A172 (cell line): ENCODE measurements at regions not wholly inside any gene's neighbourhood (a gene's known extent, or its start where the extent isn't known, plus 50 kb on each side); places are given as distances from the start of the nearest gene placed in this dataset.
"Not testable (repeated sequence)": the region's sequence is repeated elsewhere in the genome, so short reads cannot be mapped to it uniquely, and the experiment has no call there.

Experiments
- DNase-seq: peaks from one replicate; pipeline ENCODE4 v3.0.0-alpha.2; 2015; ENCODE audit warnings: low spot score

DNA sequence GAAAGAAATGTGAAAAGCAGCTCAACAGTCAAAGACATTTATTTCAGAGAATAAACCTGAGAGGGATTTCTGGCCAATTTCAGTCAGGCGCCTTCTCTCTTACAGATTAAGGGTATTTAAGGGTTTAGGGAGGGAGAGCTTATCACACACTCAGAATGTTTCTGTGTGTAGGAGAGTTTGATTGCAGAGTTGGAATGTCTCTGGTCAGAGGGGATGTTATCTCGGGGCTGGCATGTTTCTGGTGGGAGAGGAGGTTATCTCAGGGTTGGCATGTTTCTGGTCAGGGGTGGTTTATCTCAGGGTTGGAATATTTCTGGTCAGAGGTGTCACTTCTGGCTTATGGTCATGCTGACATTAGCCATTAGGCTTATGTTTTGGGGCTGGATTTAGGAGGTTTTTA lies 1920.5 kb upstream of the PCDH7 start:
- no peak for DNase-seq

DNA sequence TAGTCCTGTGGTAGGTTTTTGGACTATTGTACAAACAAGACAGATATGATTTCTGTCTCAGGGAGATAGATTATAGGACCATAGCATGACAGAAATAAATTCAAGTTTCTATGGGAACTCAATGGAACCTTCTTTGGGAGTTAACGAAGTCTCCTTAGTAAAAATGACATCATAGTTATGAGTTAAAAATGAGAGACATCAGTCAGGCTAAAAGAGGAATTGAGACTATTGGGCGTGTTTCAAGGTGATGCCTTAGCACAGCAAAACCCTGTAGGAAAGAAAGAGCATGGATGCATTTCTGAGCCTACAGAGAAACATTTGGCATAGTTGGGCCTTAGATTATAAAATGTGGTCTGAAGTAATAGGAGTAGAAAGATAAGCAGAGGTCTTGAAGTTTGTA lies 1909.1 kb upstream of the PCDH7 start:
- no peak for DNase-seq

DNA sequence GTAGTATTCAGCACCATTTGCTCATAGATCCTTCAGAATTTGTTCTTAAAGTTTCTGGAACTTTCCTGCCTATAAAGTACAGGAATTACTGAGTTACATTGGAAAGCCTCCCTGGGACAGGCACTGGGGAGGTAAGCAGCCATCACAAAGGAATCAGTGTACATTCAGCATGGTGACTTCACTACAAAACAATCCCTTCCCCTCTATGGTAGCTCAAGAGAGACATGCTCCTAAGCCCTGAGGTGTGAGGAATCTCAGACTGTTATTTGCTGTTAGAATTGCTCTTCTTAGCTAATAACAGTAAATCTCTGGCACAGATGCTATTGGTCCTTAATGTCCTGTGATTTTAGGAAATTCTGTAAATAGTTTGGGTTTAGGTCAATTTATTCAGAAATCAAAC lies 1898.0 kb upstream of the PCDH7 start:
- DNase-seq: no peak

DNA sequence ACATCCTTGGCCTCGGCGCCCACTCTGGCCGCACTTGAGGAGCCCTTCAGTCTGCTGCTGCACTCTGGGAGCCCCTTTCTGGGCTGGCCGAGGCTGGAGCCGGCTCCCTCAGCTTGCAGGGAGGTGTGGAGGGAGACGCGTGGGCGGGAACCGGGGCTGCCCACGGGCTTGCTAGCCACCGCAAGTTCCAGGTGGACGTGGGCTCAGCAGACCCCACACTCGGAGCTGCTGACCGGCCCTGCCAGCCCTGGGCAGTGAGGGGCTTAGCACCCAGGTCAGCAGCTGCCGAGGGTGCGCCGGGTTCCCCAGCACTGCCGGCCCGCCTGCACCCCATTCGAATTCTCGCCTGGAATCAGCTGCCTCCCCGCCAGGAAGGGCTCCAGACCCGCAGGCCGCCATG lies 1892.3 kb upstream of the PCDH7 start:
- no peak for DNase-seq

DNA sequence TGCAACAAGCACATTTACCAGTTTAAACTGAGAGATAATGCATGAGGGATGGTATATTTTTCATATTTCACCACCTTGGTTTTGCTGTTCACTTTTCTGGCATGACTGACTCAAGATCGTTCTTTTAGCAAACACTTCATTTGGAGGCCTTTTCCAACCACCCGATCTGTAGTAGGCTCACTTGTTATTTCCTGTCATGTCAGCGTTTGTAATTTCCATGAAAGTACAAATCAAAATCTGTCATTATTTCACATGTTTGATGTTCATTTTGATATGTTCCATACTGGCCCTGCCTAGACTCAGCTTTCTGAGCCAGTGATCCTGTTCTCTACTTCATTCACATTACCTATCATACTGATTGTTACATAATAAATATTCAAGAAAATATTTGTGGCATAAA lies 1888.3 kb upstream of the PCDH7 start:
- no peak for DNase-seq

DNA sequence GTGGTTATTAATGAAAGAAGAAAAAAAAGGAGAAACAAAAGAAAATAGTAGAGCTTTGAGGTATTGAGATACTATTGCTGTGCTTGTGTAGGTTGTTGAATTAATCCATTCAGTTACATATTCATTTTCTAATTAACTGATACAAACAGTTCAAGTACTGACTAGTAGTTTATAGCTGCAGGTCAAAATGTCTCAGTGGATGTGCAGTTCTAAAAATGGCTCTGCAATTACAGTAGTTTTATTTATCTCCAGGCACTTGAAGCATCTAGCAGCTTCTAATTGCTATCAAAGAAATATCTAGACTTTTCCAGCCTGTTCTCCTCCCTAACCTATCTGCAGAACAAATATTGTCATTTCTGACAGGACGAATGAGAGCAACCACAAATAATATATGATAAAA lies 1887.7 kb upstream of the PCDH7 start:
- no peak for DNase-seq

DNA sequence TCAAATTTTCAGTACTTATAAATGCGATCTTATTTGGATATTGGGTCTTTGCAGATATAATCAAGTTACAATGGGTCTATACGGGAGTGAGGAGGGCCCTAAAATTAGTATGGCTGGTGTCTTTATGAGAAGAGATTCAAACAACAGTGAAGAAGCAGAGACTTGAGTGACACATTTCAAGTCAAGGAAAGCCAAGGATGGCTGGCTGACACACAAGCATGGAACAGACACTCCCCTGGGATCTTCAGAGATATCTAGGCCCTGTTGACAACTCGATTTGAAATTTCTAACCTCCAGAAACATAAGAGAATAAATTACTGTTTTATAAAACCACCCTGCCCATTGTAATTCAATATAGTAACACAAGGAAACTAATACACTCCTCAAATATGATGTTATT lies 1886.0 kb upstream of the PCDH7 start:
- DNase-seq: no peak

DNA sequence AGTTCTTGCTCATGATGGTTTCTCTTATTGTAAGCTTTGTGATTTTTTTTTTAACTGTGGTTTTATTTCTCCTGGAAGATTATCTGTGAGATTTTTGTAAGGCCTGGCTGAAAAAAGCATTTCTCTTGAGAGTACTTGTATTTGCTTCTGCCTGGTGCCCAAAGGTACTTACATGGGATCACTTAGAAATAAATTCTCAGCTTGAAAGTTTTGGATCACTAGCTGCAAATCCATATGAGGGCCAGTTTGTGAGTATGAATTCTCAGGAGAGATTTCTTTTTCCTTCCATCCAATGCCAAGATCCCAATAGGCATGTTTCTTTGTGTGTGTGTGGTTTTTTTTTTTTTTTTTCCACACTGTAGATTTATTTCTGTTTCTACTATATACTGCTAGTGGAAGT lies 1884.7 kb upstream of the PCDH7 start:
- DNase-seq: no peak

DNA sequence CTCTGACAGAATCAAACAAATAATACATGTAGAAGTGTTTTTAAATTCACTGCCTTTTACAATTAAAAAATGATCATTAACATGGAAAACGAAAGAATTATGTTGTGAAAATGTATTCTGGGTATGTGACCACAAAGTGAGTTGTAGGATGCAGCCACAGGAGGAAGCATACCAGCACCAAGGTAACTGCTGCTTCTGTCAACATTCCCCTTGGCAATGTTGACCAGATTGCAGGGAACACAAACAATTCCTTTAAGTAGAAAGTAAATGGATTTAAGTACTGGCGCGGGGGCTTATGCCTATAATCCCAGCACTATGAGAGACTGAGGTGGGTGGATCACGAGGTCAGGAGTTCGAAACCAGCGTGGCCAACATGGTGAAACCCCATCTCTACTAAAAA lies 1877.9 kb upstream of the PCDH7 start:
- DNase-seq: no peak

DNA sequence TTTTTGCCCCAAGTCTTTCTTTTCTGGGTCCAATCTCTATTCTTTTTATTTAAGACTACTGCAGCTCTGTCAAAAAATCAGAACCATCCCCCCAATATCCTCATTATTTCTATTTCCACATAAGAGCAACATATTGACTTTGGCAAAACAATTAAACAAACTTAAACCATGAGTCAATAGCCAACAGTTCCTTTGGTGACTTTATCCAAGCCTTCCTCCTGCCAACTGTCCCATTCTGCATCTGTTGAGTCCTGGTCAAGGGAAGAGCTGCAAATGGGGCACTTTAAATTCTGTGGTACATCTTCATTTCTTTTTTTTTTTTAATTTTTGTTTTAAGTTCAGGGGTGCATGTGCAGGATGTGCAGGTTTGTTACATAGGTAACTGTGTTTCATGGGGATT lies 1875.0 kb upstream of the PCDH7 start:
- no peak for DNase-seq

DNA sequence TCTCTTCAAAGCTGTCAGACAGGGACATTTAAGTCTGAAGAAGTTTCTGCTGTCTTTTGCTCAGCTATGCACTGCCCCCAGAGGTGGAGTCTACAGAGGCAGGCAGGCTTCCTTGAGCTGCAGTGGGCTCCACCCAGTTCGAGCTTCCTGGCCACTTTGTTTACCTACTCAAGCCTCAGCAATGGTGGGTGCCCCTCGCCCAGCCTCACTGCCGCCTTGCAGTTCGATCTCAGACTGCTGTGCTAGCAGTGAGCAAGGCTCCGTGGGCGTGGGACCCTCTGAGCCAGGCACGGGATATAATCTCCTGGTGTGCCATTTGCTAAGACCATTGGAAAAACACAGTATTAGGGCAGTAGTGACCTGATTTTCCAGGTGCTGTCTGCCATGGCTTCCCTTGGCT lies 1863.1 kb upstream of the PCDH7 start:
- not testable (repeated sequence) for DNase-seq

DNA sequence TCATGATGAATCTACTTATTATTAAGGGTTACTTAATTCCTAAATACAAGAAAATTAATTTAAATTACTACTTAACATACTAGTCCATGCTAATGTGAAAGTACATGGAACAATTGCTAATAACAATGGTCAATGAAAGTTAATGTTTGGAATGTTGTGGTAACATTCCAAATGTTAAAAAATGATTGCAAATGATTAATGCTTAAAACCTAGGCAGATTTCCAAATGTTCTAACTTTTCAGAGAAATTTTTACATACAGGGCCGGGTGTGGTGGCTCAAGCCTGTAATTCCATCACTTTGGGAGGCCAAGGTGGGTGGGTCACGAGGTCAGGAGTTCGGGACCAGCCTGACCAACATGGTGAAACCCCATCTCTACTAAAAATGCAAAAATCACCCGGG lies 1851.3 kb upstream of the PCDH7 start:
- no peak for DNase-seq

DNA sequence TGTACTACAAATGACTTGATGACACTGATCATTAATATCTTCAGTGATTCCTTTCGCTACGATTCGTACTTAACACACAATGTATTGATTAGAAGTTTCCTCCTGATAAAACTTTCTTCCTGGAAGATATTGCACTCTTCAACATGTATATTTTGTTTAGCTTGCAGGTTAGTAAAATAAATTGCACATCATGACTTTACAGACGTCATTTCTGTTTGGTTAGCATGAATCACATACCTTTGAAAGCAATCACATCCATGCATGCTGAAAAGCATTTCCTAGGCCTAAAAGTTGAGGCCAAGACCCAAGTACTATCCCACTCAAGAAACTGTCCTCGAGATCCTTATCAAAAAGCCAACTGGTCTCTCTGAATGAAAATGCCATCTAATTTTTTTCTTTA lies 1841.0 kb upstream of the PCDH7 start:
- no peak for DNase-seq

DNA sequence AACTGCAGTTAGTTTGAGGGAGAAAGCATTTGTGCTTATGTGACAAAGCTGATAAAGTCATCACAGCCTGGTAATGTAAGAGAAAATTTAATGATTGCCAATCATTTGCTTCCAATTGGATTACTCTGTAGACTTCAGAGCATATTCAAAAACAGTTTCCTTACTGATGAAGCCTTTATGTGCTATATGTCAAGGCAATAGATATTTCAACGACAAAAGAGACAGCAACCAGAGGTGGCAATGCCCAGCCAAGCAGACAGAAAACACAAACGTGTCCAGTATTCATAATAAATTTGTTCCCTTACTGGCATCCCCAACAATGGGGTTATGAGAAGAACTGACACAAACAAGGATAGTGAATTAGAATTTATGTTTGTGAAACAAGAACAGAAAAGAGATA lies 1840.3 kb upstream of the PCDH7 start:
- DNase-seq: no peak

DNA sequence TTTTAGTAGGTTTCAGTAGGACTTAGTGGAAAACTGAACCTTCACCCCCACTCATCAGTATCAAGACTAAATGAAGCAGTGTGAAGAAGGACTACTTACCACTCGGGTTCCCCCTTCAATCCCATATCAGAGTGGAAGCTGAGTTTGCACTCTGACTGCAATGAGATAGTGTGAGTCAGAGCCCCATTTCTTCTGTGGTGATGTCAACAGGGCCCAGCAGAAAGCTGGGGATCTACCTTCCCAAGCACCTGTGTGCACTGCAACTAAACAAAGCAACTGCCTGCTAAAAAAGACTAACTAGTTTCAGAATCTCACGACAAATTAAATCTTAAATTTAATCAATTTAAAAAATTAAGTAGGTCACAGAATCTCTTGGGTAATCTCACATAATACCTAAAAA lies 1837.0 kb upstream of the PCDH7 start:
- DNase-seq: no peak

DNA sequence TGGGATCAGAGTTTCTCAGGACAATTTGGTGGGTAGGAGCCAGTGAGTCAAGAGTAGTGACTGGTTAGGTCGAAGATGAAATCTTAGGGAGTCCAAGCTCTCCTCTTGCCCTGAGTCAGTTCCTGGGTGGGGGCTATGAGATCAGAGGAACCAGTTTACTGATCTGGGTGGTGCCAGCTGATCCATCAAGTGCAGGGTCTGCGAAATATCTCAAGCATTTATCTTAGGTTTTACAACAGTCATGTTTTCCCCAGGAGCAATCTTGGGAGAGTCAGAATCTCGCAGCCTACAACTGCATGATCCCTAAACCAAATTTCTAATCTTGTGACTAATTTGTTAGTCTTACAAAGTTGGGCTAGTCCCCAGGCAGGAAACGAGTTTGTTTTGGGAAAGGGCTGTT lies 1833.2 kb upstream of the PCDH7 start:
- peak; percentile 25 for DNase-seq

DNA sequence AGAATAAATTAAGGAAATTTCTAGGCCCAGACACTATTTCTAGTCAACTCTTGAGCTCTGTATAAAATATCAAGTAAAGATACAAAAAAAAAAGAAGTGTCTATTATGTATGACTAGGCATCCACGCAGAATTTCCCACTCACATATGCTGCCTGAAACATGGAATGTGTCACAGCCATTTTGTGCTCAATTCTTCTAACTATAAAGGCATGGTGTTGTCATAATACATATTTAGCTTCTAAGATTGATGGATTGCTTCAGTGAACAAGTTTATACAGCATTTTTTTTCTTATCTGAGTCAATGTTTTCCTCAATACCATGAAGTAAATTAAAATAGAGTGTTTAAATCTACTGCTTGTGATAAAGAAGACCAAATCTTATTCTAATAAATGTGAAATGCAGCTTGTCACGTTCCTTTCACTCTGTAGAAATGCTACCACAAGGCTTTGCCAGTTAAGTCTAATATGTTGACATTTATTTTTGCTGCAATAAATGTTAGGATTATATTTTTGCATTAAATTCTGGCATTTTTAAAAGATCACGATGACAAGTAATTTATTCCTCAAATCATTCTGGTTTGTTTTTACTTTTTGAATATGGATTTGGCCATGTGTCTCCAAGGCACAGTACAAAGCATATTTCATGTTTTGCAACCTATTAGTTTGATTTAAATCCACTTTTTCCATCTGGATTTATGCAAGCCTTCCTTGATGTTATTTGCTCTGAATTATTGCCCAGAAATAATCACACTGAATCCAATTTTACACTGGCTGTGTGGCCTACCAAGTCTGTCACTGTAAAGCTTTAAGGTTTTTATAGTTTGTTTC lies 1829.0 kb upstream of the PCDH7 start:
- DNase-seq: no peak

DNA sequence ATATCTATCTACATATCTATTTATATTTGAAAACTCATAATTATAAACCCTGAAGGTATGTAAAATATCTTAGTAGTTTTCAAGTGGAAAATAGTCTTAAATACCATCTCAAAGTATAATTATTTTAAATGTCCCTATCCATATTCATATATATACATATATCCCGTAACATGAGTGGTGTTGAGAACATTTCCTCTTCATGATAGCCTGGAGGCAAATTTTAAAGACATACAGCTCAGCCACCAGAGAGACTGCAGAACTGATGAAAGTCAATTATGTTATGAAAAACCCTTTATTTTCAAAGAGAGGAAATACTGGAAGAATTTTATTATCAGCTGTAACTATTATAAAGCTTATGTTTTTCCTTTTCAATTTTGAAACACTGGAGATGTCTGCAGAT lies 1806.7 kb upstream of the PCDH7 start:
- DNase-seq: no peak

DNA sequence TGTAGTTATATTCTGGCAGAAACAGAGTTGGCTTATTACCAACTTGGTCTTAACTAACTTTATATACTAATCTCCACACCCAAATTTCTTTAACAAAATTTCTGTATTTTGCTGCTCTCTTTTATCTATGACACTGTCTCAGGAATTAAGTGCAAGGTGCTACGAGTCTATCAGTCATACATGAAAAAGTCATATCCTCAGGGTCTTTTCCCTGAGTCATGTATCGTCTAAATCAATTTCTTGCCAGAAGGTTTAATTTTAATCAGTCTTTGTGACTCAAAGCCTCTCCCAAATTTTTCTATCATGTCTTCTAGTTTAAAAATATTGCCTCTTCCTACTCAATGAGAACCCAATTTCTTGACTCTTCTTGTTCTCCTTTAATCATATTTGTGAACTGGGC lies 1803.6 kb upstream of the PCDH7 start:
- DNase-seq: no peak

DNA sequence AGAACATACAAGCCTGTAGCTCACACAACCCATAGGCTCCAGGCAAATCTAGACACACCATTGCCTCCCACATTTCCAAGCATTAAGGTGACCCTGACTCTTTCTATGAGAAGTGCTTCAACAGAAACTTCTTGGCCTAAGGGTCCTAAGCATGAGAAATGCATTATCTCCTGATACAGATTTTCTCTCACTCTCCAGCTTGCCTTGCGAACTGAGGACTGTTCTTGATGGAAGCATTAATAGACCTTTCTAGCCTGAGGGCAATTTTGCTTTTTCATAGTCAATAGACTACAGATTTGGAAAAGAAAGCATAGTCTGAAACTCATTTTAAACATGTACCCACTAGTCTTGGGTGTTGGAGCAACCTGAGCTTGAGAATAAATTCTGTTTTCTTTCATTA lies 1801.3 kb upstream of the PCDH7 start:
- DNase-seq: no peak

DNA sequence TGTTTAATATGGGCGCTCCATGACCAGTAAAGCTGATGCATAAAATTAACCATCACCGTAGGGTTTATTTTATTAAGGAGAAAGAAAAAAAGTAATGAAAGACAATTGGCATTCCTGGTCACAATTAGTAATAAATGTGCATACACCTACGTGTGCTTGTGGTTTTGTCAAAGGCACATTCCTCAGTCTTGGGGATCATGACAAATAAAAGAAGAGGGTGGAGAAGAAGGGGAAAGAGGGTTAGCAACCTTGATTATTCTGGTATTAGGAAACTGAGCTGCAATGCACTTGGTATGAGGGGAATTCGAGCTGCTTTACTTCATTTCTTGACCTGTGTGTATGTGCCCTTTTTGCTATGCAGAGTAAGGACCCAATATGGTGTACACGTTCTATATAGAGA lies 1798.3 kb upstream of the PCDH7 start:
- no peak for DNase-seq

DNA sequence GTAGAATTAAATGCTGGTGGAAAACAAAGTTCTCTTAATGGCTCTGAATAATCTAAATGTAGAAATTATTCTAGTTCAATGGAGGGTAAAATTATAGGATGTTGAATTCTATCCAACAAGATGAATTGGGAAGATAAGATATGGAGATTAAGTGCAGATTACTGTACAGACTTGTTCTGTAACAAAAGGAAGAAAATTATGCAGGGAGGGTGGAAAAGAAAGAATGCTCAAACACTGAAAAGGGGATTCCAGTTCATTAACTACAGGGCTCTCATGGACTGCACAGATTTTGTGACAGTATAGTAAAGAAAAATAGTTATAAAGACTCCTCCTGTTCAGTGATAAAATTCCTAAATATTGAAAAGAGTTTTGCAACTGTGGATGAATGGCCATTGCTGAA lies 1794.0 kb upstream of the PCDH7 start:
- DNase-seq: no peak

DNA sequence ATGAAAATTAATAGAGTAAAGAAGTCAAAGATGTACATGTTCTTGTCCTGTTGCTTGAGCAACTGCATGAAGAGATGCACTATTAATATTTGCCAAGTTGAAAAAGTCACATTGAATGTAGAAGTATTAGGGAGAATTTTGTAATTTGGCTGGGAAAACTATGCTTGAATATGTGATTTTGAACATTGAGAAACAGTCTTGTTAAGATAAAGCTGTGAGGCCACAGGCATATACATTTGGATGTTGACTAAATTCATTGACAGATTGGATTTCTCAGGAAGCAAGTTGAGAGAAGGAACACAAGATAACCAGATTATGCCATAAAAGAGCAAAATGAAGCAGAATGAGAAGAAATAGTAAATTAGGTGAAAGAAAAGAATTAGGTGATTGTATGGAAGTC lies 1777.5 kb upstream of the PCDH7 start:
- DNase-seq: no peak

DNA sequence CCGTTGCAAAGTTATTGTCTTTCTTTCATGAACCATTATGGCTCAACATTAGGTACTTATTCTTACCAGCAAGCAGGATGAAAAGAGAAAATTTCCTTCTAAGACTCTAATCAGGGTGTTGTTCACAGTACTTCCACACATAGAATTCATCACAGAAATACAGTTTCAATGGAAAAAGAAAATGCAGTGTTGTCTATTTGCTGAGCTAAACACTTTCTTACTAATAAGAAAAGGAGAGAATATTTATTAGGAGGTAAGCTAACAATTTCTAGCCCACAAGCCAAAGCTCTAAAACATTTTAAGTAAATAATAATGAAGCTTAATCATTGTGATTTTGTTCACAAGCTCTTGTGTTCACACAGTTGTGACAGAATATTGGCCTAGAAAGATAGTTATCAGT lies 1772.8 kb upstream of the PCDH7 start:
- no peak for DNase-seq
